Tibial nerve (tissue), 4 donors: ENCODE measurements at regions not wholly inside any gene's neighbourhood (a gene's known extent, or its start where the extent isn't known, plus 50 kb on each side); places are given as distances from the start of the nearest gene placed in this dataset.
"Not testable (repeated sequence)": the region's sequence is repeated elsewhere in the genome, so short reads cannot be mapped to it uniquely, and the experiment has no call there.

Source experiments
- DNase-seq, 2 donors: peaks; one replicate each; pipeline ENCODE4 v3.0.0-alpha.2; 2019; ENCODE audit warnings: low spot score in 2 of 2
- H3K27ac ChIP-seq, 4 donors: fragments of 200-600 bp; sonication (generic) in 3 of 4; one replicate each; pipeline ENCODE4 v1.5.1; 2017 to 2019; ENCODE audit warnings: mild to moderate bottlenecking in 1 of 4
- H3K27me3 ChIP-seq, 2 donors: fragments of 200-600 bp; sonication (generic) in 1 of 2; one replicate each; pipeline versions ENCODE4 v1.5.1 to v1.6.0; 2017 to 2019
- H3K36me3 ChIP-seq, 3 donors: fragments of 200-600 bp; sonication (generic); one replicate each; pipeline ENCODE4 v1.5.1; 2018 to 2019
- H3K4me1 ChIP-seq, 4 donors: fragments of 200-600 bp; sonication (generic) in 3 of 4; one replicate each; pipeline ENCODE4 v1.5.1; 2017 to 2019
- H3K4me3 ChIP-seq, 4 donors: fragments of 200-600 bp; sonication (generic) in 3 of 4; one replicate each; pipeline ENCODE4 v1.5.1; 2017 to 2019; ENCODE audit warnings: mild to moderate bottlenecking in 1 of 4, moderate library complexity in 1 of 4
- H3K9me3 ChIP-seq, 4 donors: fragments of 200-600 bp; sonication (generic) in 3 of 4; one replicate each; pipeline ENCODE4 v1.5.1; 2017 to 2019
- CTCF ChIP-seq, 5 experiments: fragments of 200-600 bp in 3 of 5; fragments of 450-650 bp in 2 of 5; sonication (generic) in 3 of 5; IDR thresholded peaks; one replicate each; pipeline ENCODE4 v1.5.1; 2016 to 2019; ENCODE audit warnings: antibody characterized with exemption in 5 of 5, mild to moderate bottlenecking in 3 of 5, moderate library complexity in 2 of 5
- EP300 ChIP-seq, 2 donors: sonication (generic); formaldehyde crosslinking; IDR thresholded peaks; one replicate each; pipeline ENCODE4 v1.6.1; 2017; ENCODE audit warnings: antibody characterized with exemption in 2 of 2, mild to moderate bottlenecking in 1 of 2
- POLR2A ChIP-seq, 2 donors: fragments of 450-650 bp; IDR thresholded peaks; one replicate each; pipeline ENCODE4 v1.6.1; 2017; ENCODE audit warnings: antibody characterized with exemption in 2 of 2, mild to moderate bottlenecking in 2 of 2, moderate library complexity in 2 of 2
- WGBS, 2 donors: methylation state at CpG; one replicate each; pipeline ENCODE4 v1.1.5; 2018; 5-methylcytosine and 5-hydroxymethylcytosine counted together

GRCh38 chr14:106717544-106717943, 1191.2 kb downstream of the TMEM121 start:
- H3K36me3 ChIP-seq, H3K4me1 ChIP-seq, H3K27me3 ChIP-seq, H3K9me3 ChIP-seq, H3K27ac ChIP-seq, H3K4me3 ChIP-seq, DNase-seq: not testable (repeated sequence)
- peak in 1 of 5 experiments; percentile 18 for TF ChIP-seq CTCF (IDR thresholded peaks at IDR 0.05)
- 32% methylated on average over 11 of the region's 11 CpGs; no CpG with 5 or more reads in 1 of the 2 donors for whole genome bisulfite sequencing, 2 donors

GRCh38 chr14:106719880-106720279, 1193.5 kb downstream of the TMEM121 start:
- H3K4me3 ChIP-seq, H3K9me3 ChIP-seq, H3K36me3 ChIP-seq, H3K4me1 ChIP-seq, H3K27ac ChIP-seq, DNase-seq, H3K27me3 ChIP-seq: not testable (repeated sequence)
- WGBS, 2 donors = 55% methylated on average over 2 of the region's 2 CpGs; no CpG with 5 or more reads in 1 of the 2 donors

DNA sequence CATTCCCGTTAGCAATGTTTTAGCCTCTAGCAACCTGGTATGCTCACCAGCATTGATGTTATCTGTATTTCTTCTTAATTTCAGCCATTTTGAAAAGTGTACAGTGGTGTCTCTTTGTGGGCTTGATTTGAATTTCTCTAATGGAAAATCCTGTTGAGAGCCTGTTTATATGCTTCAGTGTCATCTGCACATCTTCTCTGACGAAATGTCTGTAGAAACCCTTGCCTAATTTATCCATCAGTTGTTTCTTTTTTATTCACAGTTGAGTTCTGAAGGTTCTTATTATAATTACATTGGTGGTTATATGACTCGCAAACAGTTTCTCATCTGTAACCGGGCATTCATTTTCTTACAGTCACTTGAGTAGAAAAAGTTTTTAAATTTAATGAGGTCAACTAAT, 1195.5 kb downstream of the TMEM121 start:
- not testable (repeated sequence) for H3K4me1 ChIP-seq, H3K4me3 ChIP-seq, H3K36me3 ChIP-seq, H3K9me3 ChIP-seq, H3K27me3 ChIP-seq, H3K27ac ChIP-seq, DNase-seq
- 63% methylated on average over 4 of the region's 4 CpGs; no CpG with 5 or more reads in 1 of the 2 donors for WGBS, 2 donors

DNA sequence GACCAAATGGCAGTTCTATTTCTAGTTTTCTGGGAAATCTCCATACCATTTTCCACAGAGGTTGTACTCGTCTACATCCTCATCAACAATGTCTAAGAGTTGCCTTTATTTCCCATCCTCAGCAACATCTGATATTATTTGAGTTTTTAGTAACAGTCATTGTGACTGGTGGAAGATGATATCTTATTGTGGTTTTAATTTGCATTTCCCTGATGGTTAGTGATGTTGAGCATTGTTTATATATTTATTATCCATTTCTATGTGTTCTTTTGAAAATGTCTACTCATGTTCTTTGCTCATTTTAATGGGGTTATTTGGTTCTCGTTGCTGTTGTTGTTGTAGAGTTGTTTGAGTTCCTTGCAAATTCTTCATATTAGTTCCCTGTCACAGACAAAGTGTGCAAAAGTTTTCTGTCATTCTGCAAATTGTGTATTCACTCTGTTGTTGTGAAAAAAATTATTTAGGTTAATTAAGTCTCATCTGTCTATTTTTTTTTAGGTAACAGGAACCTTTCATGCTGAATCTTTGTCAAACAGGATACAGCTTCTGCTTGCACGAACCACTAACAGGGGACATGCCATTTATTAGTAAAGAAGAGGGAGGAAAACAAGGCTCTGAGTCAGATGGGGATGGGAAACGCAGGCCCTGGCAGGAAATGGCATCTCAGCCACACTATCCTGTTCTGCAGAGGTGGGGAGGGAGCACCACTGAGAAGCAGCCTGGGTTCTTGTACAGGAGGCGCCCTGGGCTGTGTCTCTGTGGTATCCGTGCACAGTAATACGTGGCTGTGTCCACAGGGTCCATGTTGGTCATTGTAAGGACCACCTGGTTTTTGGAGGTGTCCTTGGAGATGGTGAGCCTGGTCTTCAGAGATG, 1196.7 kb downstream of the TMEM121 start:
- H3K27me3 ChIP-seq, DNase-seq, H3K36me3 ChIP-seq, H3K27ac ChIP-seq, H3K9me3 ChIP-seq, H3K4me1 ChIP-seq, H3K4me3 ChIP-seq: not testable (repeated sequence)
- 49% methylated on average over 3 of the region's 7 CpGs; no CpG with 5 or more reads in 1 of the 2 donors for WGBS, 2 donors

GRCh38 chr14:106727962-106728361, 1201.6 kb downstream of the TMEM121 start:
- not testable (repeated sequence) for H3K4me1 ChIP-seq, H3K27me3 ChIP-seq, H3K9me3 ChIP-seq, DNase-seq, H3K36me3 ChIP-seq, H3K4me3 ChIP-seq, H3K27ac ChIP-seq
- WGBS, 2 donors = 42% methylated on average over 6 of the region's 12 CpGs; no CpG with 5 or more reads in 1 of the 2 donors

DNA sequence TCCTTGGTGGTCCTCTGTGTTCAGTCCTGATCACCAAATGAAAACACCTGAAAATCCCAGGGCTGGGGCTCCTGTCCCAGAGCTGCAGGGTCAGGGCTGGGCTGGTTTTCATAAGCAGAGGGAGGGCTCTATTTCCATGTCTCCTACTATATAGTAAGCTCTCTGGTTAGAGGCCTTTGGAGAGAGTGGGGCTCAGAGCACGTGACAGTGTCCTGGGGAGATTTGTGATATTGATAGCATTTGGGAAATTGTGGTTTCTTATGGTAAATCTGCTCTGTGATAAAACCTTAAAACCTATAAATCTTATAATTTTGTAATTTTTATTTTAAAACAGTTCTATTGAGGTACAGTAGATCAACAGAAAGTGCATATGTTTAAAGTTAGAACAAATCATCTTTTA, 1202.2 kb downstream of the TMEM121 start:
- H3K27ac ChIP-seq = no peak overlapping the region
- H3K4me3 ChIP-seq = no peak overlapping the region
- WGBS, 2 donors = 46% methylated on average over 1 of the region's 1 CpG; no CpG with 5 or more reads in 1 of the 2 donors
- no peaks in the 10 kb centered on the region for H3K36me3 ChIP-seq
- H3K27me3 ChIP-seq = no peaks in the 10 kb centered on the region
- no peak for DNase-seq
- H3K9me3 ChIP-seq = no peaks in the 10 kb centered on the region
- no peak for TF ChIP-seq EP300 (IDR thresholded peaks at IDR 0.05)
- TF ChIP-seq CTCF (IDR thresholded peaks at IDR 0.05) = no peak
- TF ChIP-seq POLR2A (IDR thresholded peaks at IDR 0.05) = no peak
- no peaks in the 10 kb centered on the region for H3K4me1 ChIP-seq

- Histone ChIP-seq H3K27ac (no peak overlapping the region), H3K27me3 (no peaks in the 10 kb centered on the region), H3K9me3 (no peaks in the 10 kb centered on the region), H3K36me3 (no peaks in the 10 kb centered on the region), H3K4me3 (no peak overlapping the region), H3K4me1 (no peaks in the 10 kb centered on the region)
- 32% methylated on average over 2 of the region's 2 CpGs; no CpG with 5 or more reads in 1 of the 2 donors for WGBS, 2 donors
- no peak for DNase-seq
- TF ChIP-seq EP300 (IDR thresholded peaks at IDR 0.05) (no peak), CTCF (IDR thresholded peaks at IDR 0.05) (no peak), POLR2A (IDR thresholded peaks at IDR 0.05) (no peak)
Measured at GRCh38 chr14:106729551-106729950, 1203.2 kb downstream of the TMEM121 start.
